MCF 10A (cell line): ENCODE measurements at regions not wholly inside any gene's neighbourhood (a gene's known extent, or its start where the extent isn't known, plus 50 kb on each side); places are given as distances from the start of the nearest gene placed in this dataset.

ENCODE experiments used
- BruUV-seq: library from RNA; stranded (reverse); fragments of 400-500 nt; replicated peaks from 2 replicates; lab custom pipeline; 2021; lab: Mats Ljungman, UMichigan
- CTCF ChIA-PET: fragments of 300-600 bp; sonication (Branson Sonifier 250); formaldehyde crosslinking; extraction: SDS; loops from one replicate; lab custom pipeline; 2021; ENCODE audit warnings: antibody characterized with exemption, inconsistent platforms; lab: Yijun Ruan, JAX
- POLR2A ChIA-PET: fragments of 300-600, 350-650 bp; sonication (Branson Sonifier 250); formaldehyde crosslinking; extraction: SDS; loops from one replicate; lab custom pipeline; 2020; ENCODE audit warnings: antibody characterized with exemption, inconsistent platforms; lab: Yijun Ruan, JAX
- DNase-seq: peaks from one replicate; pipeline ENCODE4 v3.0.0-alpha.2; 2018; ENCODE audit not compliant: unreplicated experiment
- H3K27ac Mint-ChIP-seq: one replicate; pipeline ENCODE4 v1.8.0; 2022; ENCODE audit warnings: mild to moderate bottlenecking, low read depth, mixed read lengths; ENCODE audit not compliant: unreplicated experiment
- H3K27me3 Mint-ChIP-seq: one replicate; pipeline ENCODE4 v1.8.0; 2022; ENCODE audit warnings: mixed read lengths; ENCODE audit not compliant: insufficient read depth, unreplicated experiment
- H3K36me3 Mint-ChIP-seq: one replicate; pipeline ENCODE4 v1.8.0; 2022; ENCODE audit warnings: mild to moderate bottlenecking, moderate library complexity, mixed read lengths; ENCODE audit not compliant: insufficient read depth, unreplicated experiment
- H3K4me1 Mint-ChIP-seq: one replicate; pipeline ENCODE4 v1.8.0; 2022; ENCODE audit warnings: mixed read lengths; ENCODE audit not compliant: insufficient read depth, unreplicated experiment
- H3K4me3 Mint-ChIP-seq: one replicate; pipeline ENCODE4 v1.8.0; 2022; ENCODE audit warnings: mild to moderate bottlenecking, moderate library complexity, mixed read lengths; ENCODE audit not compliant: unreplicated experiment
- H3K9me3 Mint-ChIP-seq: one replicate; pipeline ENCODE4 v1.8.0; 2022; ENCODE audit warnings: mixed read lengths; ENCODE audit not compliant: unreplicated experiment
- intact Hi-C: fragments of 100-400 bp; cut with micrococcal nuclease; formaldehyde crosslinking; loops from 2 replicates; pipeline ENCODE4 v1.14.1; 2022
- TF ChIP-seq, protein P1 (sequence below): fragments of 200-600 bp; IDR thresholded peaks from one replicate; pipeline ENCODE4 v1.8.0; 2022; ENCODE audit warnings: antibody characterized with exemption, mild to moderate bottlenecking; ENCODE audit not compliant: unreplicated experiment

DNA sequence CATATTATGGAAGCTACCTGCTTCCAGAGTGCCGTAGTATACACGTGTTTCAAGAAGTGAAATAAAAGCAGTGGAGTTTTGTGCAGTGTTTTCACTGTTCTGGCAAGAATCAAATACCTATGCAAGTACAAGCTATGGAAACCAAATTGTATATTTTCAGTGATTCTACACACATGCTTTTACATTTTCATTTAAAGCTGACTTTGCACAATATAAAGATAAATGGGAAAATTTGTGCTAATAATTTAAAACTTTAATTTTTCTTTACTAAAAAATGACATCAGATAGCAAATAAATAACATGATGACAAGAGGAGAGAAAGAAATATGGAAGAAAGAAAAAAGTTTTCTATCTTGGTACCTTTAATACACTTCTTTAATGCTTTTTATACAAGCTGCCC lies 393.7 kb upstream of the NPVF start:
- Mint-ChIP-seq H3K4me3 (no peak overlapping the region), H3K9me3 (no peaks in the 10 kb centered on the region), H3K36me3 (no peaks in the 10 kb centered on the region), H3K4me1 (no peaks in the 10 kb centered on the region), H3K27ac (no peak overlapping the region), H3K27me3 (peaks cover 51% of the 10 kb centered on the region)
- no TSS peak for BruUV-seq
- DNase-seq = no peak
- intact Hi-C loops = no loop called here
- POLR2A ChIA-PET = interaction anchor here (1.2 kb wide), 1 partner anchor 35 kb away, joined by 4 read pairs; no protein-coding TSS in a partner anchor
- CTCF ChIA-PET = interaction anchor here (0.5 to 1.4 kb wide), 2 partner anchors 111 to 230 kb away, joined by 3 to 4 read pairs; no protein-coding TSS in a partner anchor
- TF ChIP-seq, protein P1, sequence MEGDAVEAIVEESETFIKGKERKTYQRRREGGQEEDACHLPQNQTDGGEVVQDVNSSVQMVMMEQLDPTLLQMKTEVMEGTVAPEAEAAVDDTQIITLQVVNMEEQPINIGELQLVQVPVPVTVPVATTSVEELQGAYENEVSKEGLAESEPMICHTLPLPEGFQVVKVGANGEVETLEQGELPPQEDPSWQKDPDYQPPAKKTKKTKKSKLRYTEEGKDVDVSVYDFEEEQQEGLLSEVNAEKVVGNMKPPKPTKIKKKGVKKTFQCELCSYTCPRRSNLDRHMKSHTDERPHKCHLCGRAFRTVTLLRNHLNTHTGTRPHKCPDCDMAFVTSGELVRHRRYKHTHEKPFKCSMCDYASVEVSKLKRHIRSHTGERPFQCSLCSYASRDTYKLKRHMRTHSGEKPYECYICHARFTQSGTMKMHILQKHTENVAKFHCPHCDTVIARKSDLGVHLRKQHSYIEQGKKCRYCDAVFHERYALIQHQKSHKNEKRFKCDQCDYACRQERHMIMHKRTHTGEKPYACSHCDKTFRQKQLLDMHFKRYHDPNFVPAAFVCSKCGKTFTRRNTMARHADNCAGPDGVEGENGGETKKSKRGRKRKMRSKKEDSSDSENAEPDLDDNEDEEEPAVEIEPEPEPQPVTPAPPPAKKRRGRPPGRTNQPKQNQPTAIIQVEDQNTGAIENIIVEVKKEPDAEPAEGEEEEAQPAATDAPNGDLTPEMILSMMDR = no peak

DNA sequence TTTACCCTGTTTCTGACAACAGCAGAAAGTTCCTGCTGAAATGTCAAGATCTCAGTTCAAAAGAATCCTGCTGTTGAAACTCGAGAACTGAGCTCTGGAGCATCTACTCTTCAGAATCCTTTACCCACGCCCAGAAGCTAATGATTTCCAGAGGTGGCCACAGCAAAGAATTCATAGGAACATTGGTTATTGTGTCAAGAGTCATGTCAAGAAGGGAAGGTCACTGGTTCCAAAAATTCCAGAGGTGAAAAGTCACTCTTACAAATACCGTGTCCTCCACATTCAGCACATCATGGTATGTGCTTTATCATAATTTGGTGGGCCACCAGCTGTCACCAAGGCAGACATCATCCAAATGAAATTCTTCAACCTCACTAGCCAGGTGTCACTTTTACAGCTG lies 394.4 kb upstream of the NPVF start:
- POLR2A ChIA-PET = interaction anchor here (1.2 kb wide), 1 partner anchor 36 kb away, joined by 4 read pairs; no protein-coding TSS in a partner anchor
- TF ChIP-seq, protein P1 = no peak
- Mint-ChIP-seq H3K36me3 (no peaks in the 10 kb centered on the region), H3K27me3 (peaks cover 46% of the 10 kb centered on the region), H3K4me1 (no peaks in the 10 kb centered on the region), H3K27ac (no peak overlapping the region), H3K4me3 (no peak overlapping the region), H3K9me3 (no peaks in the 10 kb centered on the region)
- intact Hi-C loops = no loop called here
- CTCF ChIA-PET = interaction anchor here (1.4 kb wide), 1 partner anchor 229 kb away, joined by 4 read pairs; no protein-coding TSS in a partner anchor
- no TSS peak for BruUV-seq
- no peak for DNase-seq

DNA sequence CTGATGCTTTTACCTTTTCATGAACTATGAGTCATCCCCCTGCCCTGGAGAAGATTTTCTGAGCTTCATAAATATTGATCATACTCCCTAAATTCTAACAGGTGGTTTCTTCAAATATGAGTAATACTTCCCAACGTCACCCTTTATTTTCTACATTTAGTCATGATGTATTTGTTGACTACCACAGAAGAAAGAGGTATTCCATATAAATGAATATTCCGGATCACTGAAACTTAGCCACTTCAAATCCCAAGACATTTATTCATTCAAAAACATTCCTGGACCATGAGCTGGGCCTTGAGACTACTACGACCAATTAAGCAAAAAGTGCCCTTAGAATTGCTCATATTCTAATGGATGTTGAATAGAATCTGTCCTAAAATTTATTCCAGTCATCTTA lies 395.8 kb upstream of the NPVF start:
- H3K9me3 Mint-ChIP-seq = no peaks in the 10 kb centered on the region
- no peak overlapping the region for H3K4me3 Mint-ChIP-seq
- DNase-seq = no peak
- BruUV-seq = no TSS peak
- POLR2A ChIA-PET = no interaction called here
- TF ChIP-seq, protein P1 = no peak
- intact Hi-C loops = no loop called here
- CTCF ChIA-PET = no interaction called here
- H3K27me3 Mint-ChIP-seq = peaks cover 46% of the 10 kb centered on the region
- no peak overlapping the region for H3K27ac Mint-ChIP-seq
- H3K36me3 Mint-ChIP-seq = no peaks in the 10 kb centered on the region
- H3K4me1 Mint-ChIP-seq = no peaks in the 10 kb centered on the region

DNA sequence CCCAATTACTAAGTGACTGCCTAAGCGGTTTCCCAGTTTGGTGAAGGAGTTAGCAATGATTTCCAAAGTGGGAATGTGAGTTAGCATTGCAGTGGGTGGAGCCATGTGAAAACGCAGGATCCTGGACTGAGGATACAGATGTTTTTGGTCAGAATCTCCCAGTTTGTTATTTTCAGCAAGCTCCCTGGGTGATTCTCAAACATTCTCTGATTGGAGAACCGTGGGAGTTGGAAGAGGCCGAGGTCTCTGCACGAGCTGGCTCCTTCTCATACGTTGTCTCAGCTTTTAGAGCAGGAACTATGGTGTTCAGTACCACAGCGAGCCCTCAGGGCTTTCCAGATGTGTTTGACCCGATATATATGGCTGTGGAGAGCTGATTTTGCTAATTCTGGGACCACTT lies 396.5 kb upstream of the NPVF start:
- no peaks in the 10 kb centered on the region for H3K9me3 Mint-ChIP-seq
- H3K27ac Mint-ChIP-seq = no peak overlapping the region
- BruUV-seq = no TSS peak

More for the DNA sequence above, 396.5 kb upstream of the NPVF start:
- intact Hi-C loops = no loop called here
- Mint-ChIP-seq H3K4me3 (no peak overlapping the region), H3K36me3 (no peaks in the 10 kb centered on the region), H3K4me1 (no peaks in the 10 kb centered on the region), H3K27me3 (peaks cover 54% of the 10 kb centered on the region)
- ChIA-PET CTCF (interaction anchor here (0.6 kb wide), 1 partner anchor 160 kb away, joined by 3 read pairs; no protein-coding TSS in a partner anchor), POLR2A (interaction anchor here (0.8 kb wide), 1 partner anchor 10 kb away, joined by 3 read pairs; no protein-coding TSS in a partner anchor)
- TF ChIP-seq, protein P1 = no peak
- DNase-seq = no peak
